ENCODE measurements at regions not wholly inside any gene's neighbourhood (a gene's known extent, or its start where the extent isn't known, plus 50 kb on each side); places are given as distances from the start of the nearest gene placed in this dataset.
"Not testable (repeated sequence)": the region's sequence is repeated elsewhere in the genome, so short reads cannot be mapped to it uniquely, and the experiment has no call there.

DNA sequence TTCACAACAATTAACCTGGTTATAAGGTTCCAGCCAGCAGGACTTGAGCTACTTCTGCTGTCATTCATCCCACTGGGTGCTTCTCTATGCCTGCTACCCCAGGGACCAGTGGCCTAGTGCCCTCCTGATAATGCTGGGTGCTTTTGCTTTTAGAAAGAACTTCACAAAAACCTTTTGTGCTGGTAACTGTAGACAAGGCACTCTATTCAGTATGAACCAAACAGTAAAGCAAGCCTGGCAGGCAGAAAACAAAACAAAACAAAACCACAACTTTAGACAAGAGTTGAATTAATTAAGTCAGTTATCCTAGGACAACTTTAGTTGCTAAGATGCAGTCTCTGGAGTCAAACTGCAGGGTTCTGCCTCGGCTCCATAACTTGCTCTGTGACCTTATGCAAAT lies 61.9 kb upstream of the ADGRL2 start:
- DNase-seq: no peak

GRCh38 chr1:81733480-81733879 lies 67.3 kb upstream of the ADGRL2 start:
- no peak for DNase-seq

DNA sequence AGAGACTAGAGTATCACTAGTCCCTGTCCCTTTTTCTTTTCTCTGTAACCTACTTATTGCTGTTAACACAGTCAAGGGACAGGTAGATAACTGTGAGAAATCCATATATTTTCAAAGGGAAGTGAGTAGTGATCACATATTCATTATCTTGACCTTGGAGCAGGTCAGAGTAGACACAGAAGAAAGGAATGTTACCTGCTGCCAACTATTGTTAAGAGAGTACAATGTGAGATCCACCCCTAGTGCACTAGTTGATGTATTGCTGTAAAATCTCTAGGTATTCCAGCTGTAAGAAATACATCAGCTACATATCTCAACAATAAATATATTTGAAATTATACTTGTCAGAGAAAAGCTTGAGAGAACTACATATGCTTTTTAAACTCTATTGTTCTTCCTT lies 68.7 kb upstream of the ADGRL2 start:
- no peak for DNase-seq

- no peak for DNase-seq
Observed at GRCh38 chr1:81730881-81731280, 69.9 kb upstream of the ADGRL2 start.

DNA sequence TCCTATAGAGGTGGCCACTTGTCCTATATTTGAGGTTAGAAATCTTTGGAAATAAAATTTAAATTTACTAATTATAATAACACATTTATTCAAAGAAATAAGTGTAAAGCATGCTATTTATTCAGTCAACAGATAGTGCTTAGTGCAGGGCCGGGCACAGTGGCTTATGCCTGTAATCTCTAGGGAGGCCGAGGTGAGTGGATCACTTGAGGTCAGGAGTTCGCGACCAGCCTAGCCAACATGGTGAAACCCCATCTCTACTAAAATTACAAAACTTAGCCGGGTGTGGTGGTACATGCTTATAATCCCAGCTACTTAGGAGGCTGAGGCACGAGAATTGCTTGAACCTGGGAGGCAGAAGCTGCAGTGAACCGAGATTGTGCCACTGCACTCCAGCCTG lies 70.4 kb upstream of the ADGRL2 start:
- not testable (repeated sequence) for DNase-seq

GRCh38 chr1:81729818-81730217 lies 70.9 kb upstream of the ADGRL2 start:
- no peak for DNase-seq

GRCh38 chr1:81729239-81729638 lies 71.5 kb upstream of the ADGRL2 start:
- DNase-seq: no peak

DNA sequence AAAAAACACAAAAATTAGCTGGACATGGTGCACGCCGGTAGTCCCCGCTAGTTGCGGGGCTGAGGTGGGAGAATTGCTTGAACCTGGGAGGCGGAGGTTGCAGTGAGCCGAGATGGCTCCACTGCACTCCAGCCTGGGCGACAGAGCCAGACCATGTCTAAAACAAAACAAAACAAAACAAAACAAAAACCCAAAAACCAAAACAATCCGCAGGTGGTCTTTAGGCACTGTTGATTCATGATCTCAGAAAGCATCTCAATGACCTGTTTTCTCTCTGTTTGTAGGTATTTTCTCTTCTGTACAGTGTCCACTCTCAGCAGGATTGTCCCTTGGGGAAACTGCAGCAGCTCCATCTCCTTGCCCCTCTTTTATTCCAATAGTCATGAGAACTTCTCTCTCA lies 74.9 kb upstream of the ADGRL2 start:
- DNase-seq: no peak

- not testable (repeated sequence) for DNase-seq
Observed at GRCh38 chr1:81722631-81723328, 78.0 kb upstream of the ADGRL2 start.

DNA sequence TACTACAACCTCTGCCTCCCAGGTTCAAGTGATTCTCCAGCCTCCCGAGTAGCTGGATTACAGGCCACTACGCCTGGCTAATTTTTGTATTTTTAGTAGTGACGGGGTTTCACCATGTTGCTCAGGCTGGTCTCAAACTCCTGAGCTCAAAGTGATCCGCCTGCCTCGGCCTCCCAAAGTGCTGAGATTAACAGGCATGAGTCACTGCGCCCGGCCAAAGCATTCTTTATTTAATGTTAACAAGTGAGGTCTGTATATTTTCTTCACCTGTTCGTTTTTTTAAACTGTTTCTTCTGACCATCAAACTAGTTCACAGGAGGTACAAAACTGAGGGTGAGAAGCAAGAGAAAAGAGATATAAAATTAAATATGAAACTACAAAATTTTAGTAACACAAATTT lies 80.5 kb upstream of the ADGRL2 start:
- DNase-seq: not testable (repeated sequence)

- DNase-seq: no peak
Observed at GRCh38 chr1:81717230-81717629, 83.5 kb upstream of the ADGRL2 start.

GRCh38 chr1:81715391-81715790 lies 85.3 kb upstream of the ADGRL2 start:
- DNase-seq: no peak

DNA sequence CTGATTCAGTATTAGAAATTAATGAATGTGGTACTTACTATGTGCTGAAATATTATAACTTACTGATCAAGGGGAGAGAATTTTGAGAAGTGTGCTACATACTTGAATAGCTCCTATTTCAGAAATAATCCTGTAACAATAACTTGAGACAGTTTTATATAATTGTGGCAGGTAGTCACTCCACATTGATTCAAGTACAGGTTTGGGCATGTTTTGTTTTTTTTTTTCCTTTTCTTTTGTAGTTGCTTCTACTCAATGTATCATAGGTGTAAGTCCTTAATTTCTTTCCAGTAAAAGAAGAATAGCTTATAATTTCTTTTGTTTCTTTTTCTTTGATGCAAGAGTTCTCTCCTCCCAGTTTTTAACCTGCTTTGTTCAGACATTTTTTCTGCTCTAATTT lies 86.1 kb upstream of the ADGRL2 start:
- DNase-seq: no peak

- no peak for DNase-seq
Observed at GRCh38 chr1:81712425-81712824, 88.3 kb upstream of the ADGRL2 start.

DNA sequence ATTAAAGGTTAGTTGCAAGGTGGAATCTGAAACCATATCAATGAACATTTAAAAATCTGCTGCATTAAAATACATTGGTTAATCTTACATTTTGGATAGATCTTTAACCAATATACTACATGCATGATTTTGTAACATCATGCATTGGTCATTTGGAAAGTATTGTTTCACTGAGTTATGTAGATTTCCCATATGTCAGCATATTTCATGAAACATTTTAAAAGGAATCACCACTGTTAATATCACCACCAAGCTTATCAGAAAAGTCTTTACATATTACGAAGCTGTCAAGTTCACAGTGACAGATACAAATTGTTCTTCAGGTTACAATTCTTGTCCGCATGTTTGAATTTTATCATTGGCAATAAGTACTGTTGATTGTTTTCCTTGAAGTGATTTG lies 89.9 kb upstream of the ADGRL2 start:
- no peak for DNase-seq

- no peak for DNase-seq
Observed at GRCh38 chr1:81708250-81708649, 92.5 kb upstream of the ADGRL2 start.

DNA sequence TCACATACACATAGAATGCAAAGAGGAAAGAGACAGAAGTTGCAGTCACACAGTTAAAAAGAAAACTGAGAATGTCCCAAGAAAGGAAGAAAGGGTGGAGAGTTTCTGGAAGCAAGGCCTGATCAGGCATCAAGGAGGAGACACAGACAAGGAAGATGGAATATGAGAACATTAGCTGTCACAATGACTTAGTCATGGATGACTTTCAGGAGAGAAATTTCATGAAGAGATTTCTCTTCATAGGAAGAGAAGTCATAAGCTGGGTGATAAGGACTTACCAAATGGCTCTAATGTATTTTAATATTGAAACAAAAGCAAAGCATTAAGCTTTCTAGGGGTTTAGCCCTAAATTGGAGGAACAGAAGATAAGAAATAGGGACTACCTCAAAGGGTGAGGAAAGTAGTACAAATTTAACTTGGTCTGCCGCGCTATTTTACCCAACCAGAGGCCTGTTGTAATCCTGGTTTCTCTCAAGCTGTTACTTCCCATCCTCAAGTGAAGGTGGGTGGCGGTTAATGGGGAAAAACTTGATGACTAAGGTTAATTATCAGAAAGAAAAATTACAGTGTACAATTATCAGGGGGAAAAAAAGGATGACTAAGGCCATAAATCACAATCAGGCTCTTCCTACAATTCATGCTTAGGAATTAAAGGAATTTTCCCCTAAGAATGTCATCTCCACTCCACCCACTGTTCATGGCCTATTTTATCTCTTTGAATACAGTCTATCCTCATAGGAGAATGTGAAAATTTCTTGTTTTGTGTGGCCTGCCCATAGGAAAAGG lies 93.9 kb upstream of the ADGRL2 start:
- no peak for DNase-seq

DNA sequence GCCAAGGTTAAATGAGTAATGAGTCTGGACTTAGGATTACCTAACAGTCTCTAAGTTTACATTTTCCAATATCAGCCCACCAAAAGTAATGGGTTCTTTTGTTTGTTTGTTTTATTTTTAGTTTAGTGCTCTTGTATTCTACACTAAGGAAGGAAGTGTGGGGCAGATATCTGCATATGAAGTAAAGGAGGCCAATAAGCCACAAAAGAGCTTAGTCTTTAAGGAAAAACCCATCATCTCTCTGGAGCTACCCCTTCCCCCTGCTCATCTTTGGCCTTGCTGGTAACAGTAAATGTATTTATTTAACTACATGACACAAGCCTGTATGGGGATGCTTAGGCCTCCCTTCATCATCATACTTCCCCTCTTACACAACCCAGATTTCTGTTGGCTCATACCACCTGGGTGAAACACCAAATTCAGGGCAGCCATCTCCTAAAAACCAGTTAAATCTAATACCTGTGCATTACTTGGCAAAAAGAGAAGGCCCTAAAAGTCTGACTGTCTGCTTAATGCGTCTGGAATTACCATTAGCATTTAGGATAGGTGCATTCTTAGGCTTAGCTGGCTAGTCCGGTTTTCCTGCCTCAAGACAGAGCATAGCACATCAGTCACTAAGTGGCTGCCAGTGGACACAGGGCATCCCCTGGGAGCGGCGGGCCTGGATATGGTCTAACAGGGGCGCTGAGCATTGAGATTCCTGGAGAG lies 96.8 kb upstream of the ADGRL2 start:
- no peak for DNase-seq

- DNase-seq: no peak
Observed at GRCh38 chr1:81703391-81703755, 97.4 kb upstream of the ADGRL2 start.

GRCh38 chr1:81702903-81703302 lies 97.8 kb upstream of the ADGRL2 start:
- no peak for DNase-seq

DNA sequence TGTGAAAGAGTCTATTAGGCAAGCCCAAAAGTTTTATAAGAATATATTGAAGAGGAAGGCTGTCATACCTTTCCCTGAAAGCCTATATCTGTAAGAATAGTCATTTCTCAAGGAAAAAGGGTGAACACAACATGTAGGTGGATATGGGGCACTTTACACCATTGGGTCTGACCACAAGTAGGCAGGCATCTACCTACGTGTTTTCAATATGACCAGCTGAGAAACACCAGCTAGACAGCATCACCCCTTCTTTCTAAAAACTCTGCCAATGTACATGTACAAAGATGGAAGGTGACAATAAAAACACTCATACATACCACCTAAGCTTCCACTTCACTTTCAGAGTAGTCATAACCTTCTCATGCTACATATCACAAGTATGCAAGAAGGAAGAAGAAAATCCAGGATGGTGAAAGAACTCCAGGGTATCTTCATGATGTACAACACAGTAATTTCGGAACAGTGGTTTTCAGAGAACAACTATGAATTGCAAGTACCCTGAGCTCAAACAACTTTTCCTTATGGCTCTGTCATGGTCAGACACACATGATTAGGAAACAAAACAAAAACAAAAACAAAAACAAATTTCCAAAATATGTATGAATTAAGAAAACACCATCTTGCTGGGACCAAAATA lies 98.5 kb upstream of the ADGRL2 start:
- DNase-seq: no peak

DNA sequence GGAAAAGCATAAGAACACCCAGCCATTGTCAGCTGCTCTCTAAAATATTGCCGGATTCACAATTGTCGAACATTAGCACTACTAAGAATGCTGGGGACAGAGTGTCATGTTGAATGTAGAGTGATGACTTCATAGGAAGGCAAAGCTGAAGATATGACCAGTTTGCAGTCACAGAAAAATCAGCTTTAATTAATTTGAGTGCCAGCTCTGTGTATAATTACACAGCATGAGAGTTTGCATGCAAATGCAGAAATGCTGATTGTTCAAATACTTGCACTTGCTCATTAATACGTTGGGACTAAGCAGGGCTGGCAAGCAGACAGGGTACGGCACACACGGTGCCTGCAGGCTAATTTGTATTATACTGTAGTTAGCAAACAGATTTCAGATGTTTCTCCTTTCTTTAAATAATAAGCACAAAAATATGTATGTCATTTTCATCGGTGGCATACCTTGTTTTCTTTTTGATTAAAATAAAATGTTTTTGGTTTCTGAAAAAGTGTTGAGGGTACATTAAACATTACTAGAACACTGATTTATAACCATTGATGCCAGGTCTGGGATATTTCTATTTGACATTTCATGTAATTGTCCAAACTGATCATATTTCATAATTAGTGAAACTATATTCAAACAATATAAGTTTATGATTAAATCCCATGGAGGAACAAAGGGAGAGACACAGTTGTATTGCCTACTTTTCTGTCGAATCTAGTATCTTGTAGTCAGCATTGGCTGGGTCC lies 99.8 kb upstream of the ADGRL2 start:
- no peak for DNase-seq

DNA sequence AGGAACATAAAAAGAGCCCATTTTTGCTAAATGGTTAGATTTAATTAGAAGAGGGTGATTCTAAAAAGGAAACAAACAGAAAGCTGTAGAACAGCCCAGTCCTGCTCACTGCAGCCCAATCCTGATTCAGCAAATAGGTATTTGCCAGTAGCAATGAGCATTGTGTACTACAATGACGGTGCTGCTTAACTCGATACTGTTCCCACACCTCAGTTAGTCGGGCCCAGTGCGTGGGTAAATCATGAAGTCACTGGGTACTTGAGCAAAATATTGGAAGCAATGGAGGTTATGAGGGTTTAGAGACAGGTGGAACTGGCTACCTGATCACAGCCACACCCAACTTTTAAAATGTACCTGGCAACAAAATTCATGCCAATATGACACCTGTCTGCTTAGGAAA lies 101.5 kb upstream of the ADGRL2 start:
- DNase-seq: no peak

Data from CD4-positive, alpha-beta T cell treated with Interleukin-15 for 1 hour (primary cell).